ENCODE measurements at regions not wholly inside any gene's neighbourhood (a gene's known extent, or its start where the extent isn't known, plus 50 kb on each side); places are given as distances from the start of the nearest gene placed in this dataset.
A peak's percentile ranks its signal among the peaks of the same experiment; 100 is the strongest.

GRCh38 chrX:131621650-131622049, 77.8 kb downstream of the OR13H1 start:
- no peak for TF ChIP-seq CTCF (IDR thresholded peaks at IDR 0.05)
- H3K4me1 ChIP-seq: no peaks in the 10 kb centered on the region
- DNase-seq (ENCODE audit: low spot score): no peak
- no peak overlapping the region for H3K27ac ChIP-seq
- H3K36me3 ChIP-seq: no peaks in the 10 kb centered on the region
- no peak overlapping the region for H3K4me3 ChIP-seq
- H3K27me3 ChIP-seq: no peaks in the 10 kb centered on the region
- no peaks in the 10 kb centered on the region for H3K9me3 ChIP-seq

GRCh38 chrX:131626681-131627296, 82.9 kb downstream of the OR13H1 start:
- H3K36me3 ChIP-seq: no peaks in the 10 kb centered on the region
- H3K4me3 ChIP-seq: no peak overlapping the region
- H3K27ac ChIP-seq: no peak overlapping the region
- no peaks in the 10 kb centered on the region for H3K27me3 ChIP-seq
- DNase-seq (ENCODE audit: low spot score): no peak
- TF ChIP-seq CTCF (IDR thresholded peaks at IDR 0.05): no peak
- no peaks in the 10 kb centered on the region for H3K9me3 ChIP-seq
- H3K4me1 ChIP-seq: no peaks in the 10 kb centered on the region

GRCh38 chrX:131630534-131630933, 86.7 kb downstream of the OR13H1 start:
- no peak for TF ChIP-seq CTCF (IDR thresholded peaks at IDR 0.05)
- Histone ChIP-seq H3K9me3 (no peaks in the 10 kb centered on the region), H3K4me1 (no peaks in the 10 kb centered on the region), H3K27me3 (no peaks in the 10 kb centered on the region), H3K27ac (no peak overlapping the region), H3K36me3 (no peaks in the 10 kb centered on the region), H3K4me3 (no peak overlapping the region)
- no peak for DNase-seq (ENCODE audit: low spot score)

- Histone ChIP-seq H3K27ac (no peak overlapping the region), H3K4me1 (no peaks in the 10 kb centered on the region), H3K36me3 (no peaks in the 10 kb centered on the region), H3K4me3 (no peak overlapping the region), H3K9me3 (no peaks in the 10 kb centered on the region), H3K27me3 (no peaks in the 10 kb centered on the region)
- no peak for DNase-seq (ENCODE audit: low spot score)
- peak; percentile 53 to 83 for TF ChIP-seq CTCF (IDR thresholded peaks at IDR 0.05)
Observed at GRCh38 chrX:131633285-131633917, 89.5 kb downstream of the OR13H1 start.

GRCh38 chrX:131634900-131635299, 91.0 kb downstream of the OR13H1 start:
- H3K27ac ChIP-seq: no peak overlapping the region
- no peaks in the 10 kb centered on the region for H3K36me3 ChIP-seq
- H3K4me1 ChIP-seq: no peaks in the 10 kb centered on the region
- no peak for TF ChIP-seq CTCF (IDR thresholded peaks at IDR 0.05)
- H3K27me3 ChIP-seq: no peaks in the 10 kb centered on the region
- H3K4me3 ChIP-seq: no peak overlapping the region
- no peak for DNase-seq (ENCODE audit: low spot score)
- no peaks in the 10 kb centered on the region for H3K9me3 ChIP-seq

GRCh38 chrX:131646106-131646505, 102.2 kb downstream of the OR13H1 start:
- Histone ChIP-seq H3K27ac (no peak overlapping the region), H3K36me3 (no peaks in the 10 kb centered on the region), H3K27me3 (peaks cover 0 to 3% of the 10 kb centered on the region in 2 donors), H3K4me1 (no peaks in the 10 kb centered on the region), H3K9me3 (no peaks in the 10 kb centered on the region), H3K4me3 (no peak overlapping the region)
- no peak for DNase-seq (ENCODE audit: low spot score)
- TF ChIP-seq CTCF (IDR thresholded peaks at IDR 0.05): no peak
